ENCODE measurements at regions not wholly inside any gene's neighbourhood (a gene's known extent, or its start where the extent isn't known, plus 50 kb on each side); places are given as distances from the start of the nearest gene placed in this dataset.
A peak's percentile ranks its signal among the peaks of the same experiment; 100 is the strongest.
"Not testable (repeated sequence)": the region's sequence is repeated elsewhere in the genome, so short reads cannot be mapped to it uniquely, and the experiment has no call there.

DNA sequence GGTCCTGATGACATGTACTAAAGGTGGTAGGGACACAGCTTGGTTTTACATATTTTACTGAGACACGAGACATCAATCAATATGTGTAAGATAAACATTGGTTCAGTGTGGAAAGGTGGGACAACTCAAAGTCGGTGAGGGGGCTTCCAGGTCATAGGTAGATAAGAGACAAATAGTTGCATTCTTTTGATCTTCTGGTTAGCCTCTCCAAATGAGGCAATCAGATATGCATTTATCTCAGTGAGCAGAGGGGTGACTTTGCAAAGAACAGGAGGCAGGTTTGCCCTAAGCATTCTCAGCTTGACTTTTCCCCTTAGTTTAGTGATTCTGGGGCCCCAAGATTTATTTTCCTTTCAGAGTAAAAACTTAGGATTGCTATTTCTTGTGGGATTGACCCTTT is 706.9 kb downstream of the GLUD2 start:
- Histone ChIP-seq H3K36me3 (no peaks in the 10 kb centered on the region), H3K4me1 (no peaks in the 10 kb centered on the region), H3K9me3 (no peaks in the 10 kb centered on the region), H3K4me3 (no peak overlapping the region), H3K27ac (no peak overlapping the region), H3K27me3 (replicated peaks in 1 of 7) (no peaks in the 10 kb centered on the region)
- TF ChIP-seq POLR2AphosphoS5 (IDR thresholded peaks at IDR 0.05) (no peak), POLR2A (IDR thresholded peaks at IDR 0.05) (no peak)
- TF ChIP-seq, protein P1, sequence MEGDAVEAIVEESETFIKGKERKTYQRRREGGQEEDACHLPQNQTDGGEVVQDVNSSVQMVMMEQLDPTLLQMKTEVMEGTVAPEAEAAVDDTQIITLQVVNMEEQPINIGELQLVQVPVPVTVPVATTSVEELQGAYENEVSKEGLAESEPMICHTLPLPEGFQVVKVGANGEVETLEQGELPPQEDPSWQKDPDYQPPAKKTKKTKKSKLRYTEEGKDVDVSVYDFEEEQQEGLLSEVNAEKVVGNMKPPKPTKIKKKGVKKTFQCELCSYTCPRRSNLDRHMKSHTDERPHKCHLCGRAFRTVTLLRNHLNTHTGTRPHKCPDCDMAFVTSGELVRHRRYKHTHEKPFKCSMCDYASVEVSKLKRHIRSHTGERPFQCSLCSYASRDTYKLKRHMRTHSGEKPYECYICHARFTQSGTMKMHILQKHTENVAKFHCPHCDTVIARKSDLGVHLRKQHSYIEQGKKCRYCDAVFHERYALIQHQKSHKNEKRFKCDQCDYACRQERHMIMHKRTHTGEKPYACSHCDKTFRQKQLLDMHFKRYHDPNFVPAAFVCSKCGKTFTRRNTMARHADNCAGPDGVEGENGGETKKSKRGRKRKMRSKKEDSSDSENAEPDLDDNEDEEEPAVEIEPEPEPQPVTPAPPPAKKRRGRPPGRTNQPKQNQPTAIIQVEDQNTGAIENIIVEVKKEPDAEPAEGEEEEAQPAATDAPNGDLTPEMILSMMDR (IDR thresholded peaks at IDR 0.05 in 8 of 11, conservative IDR thresholded peaks at IDR 0.05 in 3 of 11), result no peak
- no peak for DNase-seq
- intact Hi-C loops (cut with DNase I; ENCODE audit: low total_unique reads), result no loop called here
- 51 to 79% (median 66%) methylated on average over 2 of the region's 2 CpGs for WGBS, 5 donors

GRCh38 chrX:121755541-121755940 is 708.1 kb downstream of the GLUD2 start:
- H3K27ac ChIP-seq, result peak overlapping the region in 1 of 8 donors; percentile 16
- no peaks in the 10 kb centered on the region for H3K4me1 ChIP-seq
- no peak overlapping the region for H3K4me3 ChIP-seq
- DNase-seq, result no peak
- no peaks in the 10 kb centered on the region for H3K27me3 ChIP-seq (replicated peaks in 1 of 7)
- TF ChIP-seq, protein P1 (IDR thresholded peaks at IDR 0.05 in 8 of 11, conservative IDR thresholded peaks at IDR 0.05 in 3 of 11), result no peak
- TF ChIP-seq POLR2AphosphoS5 (IDR thresholded peaks at IDR 0.05) (no peak), POLR2A (IDR thresholded peaks at IDR 0.05) (no peak)
- no peaks in the 10 kb centered on the region for H3K36me3 ChIP-seq
- H3K9me3 ChIP-seq, result no peaks in the 10 kb centered on the region
- 23 to 46% (median 36%) methylated on average over 3 of the region's 3 CpGs for WGBS, 5 donors
- intact Hi-C loops (cut with DNase I; ENCODE audit: low total_unique reads), result no loop called here

DNA sequence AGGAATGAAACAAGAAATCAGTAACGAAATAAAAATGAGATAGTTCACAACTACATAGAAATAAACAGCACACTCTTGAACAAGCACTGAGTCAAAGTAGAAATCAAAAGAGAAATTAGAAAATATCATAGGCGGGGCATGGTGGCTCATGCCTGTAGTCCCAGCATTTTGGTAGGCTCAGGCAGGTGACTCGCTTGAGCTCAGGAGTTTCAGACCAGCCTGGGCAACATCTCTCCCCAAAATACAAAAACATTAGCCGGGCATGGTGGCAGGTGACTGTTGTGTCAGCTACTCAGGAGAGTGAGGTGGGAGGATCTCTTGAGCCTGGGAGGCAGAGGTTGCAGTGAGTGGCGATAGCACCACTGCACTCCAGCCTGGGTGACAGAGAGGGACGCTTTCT is 714.4 kb downstream of the GLUD2 start:
- TF ChIP-seq POLR2A (IDR thresholded peaks at IDR 0.05), result no peak
- no peak for TF ChIP-seq POLR2AphosphoS5 (IDR thresholded peaks at IDR 0.05)
- TF ChIP-seq, protein P1 (IDR thresholded peaks at IDR 0.05 in 8 of 11, conservative IDR thresholded peaks at IDR 0.05 in 3 of 11), result no peak
- DNase-seq, result no peak
- whole genome bisulfite sequencing, 5 donors, result 59 to 82% (median 73%) methylated on average over 6 of the region's 6 CpGs
- H3K4me3 ChIP-seq, result no peak overlapping the region
- H3K4me1 ChIP-seq, result no peaks in the 10 kb centered on the region
- H3K9me3 ChIP-seq, result no peaks in the 10 kb centered on the region
- intact Hi-C loops (cut with DNase I; ENCODE audit: low total_unique reads), result no loop called here
- no peak overlapping the region for H3K27ac ChIP-seq
- no peaks in the 10 kb centered on the region for H3K27me3 ChIP-seq (replicated peaks in 1 of 7)
- no peaks in the 10 kb centered on the region for H3K36me3 ChIP-seq

GRCh38 chrX:121763671-121764070 is 716.3 kb downstream of the GLUD2 start:
- Histone ChIP-seq H3K36me3 (no peaks in the 10 kb centered on the region), H3K4me1 (no peaks in the 10 kb centered on the region), H3K27me3 (replicated peaks in 1 of 7) (no peaks in the 10 kb centered on the region), H3K27ac (no peak overlapping the region), H3K4me3 (no peak overlapping the region), H3K9me3 (peaks cover 0 to 9% (median 0%) of the 10 kb centered on the region in 8 donors)
- DNase-seq, result no peak
- intact Hi-C loops (cut with DNase I; ENCODE audit: low total_unique reads), result no loop called here
- no peak for TF ChIP-seq POLR2AphosphoS5 (IDR thresholded peaks at IDR 0.05)
- TF ChIP-seq, protein P1 (IDR thresholded peaks at IDR 0.05 in 8 of 11, conservative IDR thresholded peaks at IDR 0.05 in 3 of 11), result no peak
- no peak for TF ChIP-seq POLR2A (IDR thresholded peaks at IDR 0.05)
- WGBS, 5 donors, result 61 to 94% (median 89%) methylated on average over 4 of the region's 4 CpGs

- H3K9me3 ChIP-seq; intact Hi-C loops (cut with DNase I; ENCODE audit: low total_unique reads); H3K4me3 ChIP-seq; H3K27me3 ChIP-seq (replicated peaks in 1 of 7); H3K4me1 ChIP-seq; H3K27ac ChIP-seq; DNase-seq; H3K36me3 ChIP-seq: not testable (repeated sequence)
- WGBS, 5 donors, result 69 to 89% (median 79%) methylated on average over 3 of the region's 3 CpGs
These were observed 720.8 kb downstream of the GLUD2 start for GRCh38 chrX:121768210-121768609.

All from spleen (tissue), 11 donors.